Thoracic aorta (tissue), 2 donors: ENCODE measurements at regions not wholly inside any gene's neighbourhood (a gene's known extent, or its start where the extent isn't known, plus 50 kb on each side); places are given as distances from the start of the nearest gene placed in this dataset.

ENCODE experiments used
- ATAC-seq: fragments of 150-250 bp; one replicate; pipeline ENCODE4 v1.8.0; 2017; ENCODE audit warnings: low read depth; ENCODE audit not compliant: insufficient number of reproducible peaks, low FRiP score
- DNase-seq: peaks from one replicate; pipeline ENCODE4 v3.0.0-alpha.2; 2020; ENCODE audit warnings: low spot score
- H3K27ac ChIP-seq, 2 donors: fragments of 200-600 bp; sonication (generic); 1 replicate in 1 of 2; 2 replicates in 1 of 2; pipeline ENCODE4 v1.5.1; 2016; ENCODE audit warnings: mild to moderate bottlenecking in 2 of 2, moderate library complexity in 2 of 2
- H3K27me3 ChIP-seq: fragments of 200-600 bp; sonication (generic); replicated peaks from 2 replicates; pipeline ENCODE4 v1.6.0; 2016; ENCODE audit warnings: mild to moderate bottlenecking; ENCODE audit not compliant: insufficient read depth
- H3K36me3 ChIP-seq: fragments of 200-600 bp; sonication (generic); one replicate; pipeline ENCODE4 v1.5.1; 2016
- H3K4me1 ChIP-seq, 2 donors: fragments of 200-600 bp; sonication (generic); 1 replicate in 1 of 2; 2 replicates in 1 of 2; pipeline versions ENCODE4 v1.5.1 to v1.6.0; 2016; ENCODE audit warnings: low read depth in 2 of 2, mild to moderate bottlenecking in 1 of 2; ENCODE audit not compliant: control insufficient read depth in 1 of 2
- H3K4me3 ChIP-seq: fragments of 200-600 bp; sonication (generic); 2 replicates; pipeline ENCODE4 v1.5.1; 2016; ENCODE audit warnings: mild to moderate bottlenecking
- H3K9me3 ChIP-seq: fragments of 200-600 bp; sonication (generic); 2 replicates; pipeline ENCODE4 v1.5.1; 2016
- TF ChIP-seq, protein P1 (sequence below): fragments of 200-600 bp; sonication (generic); IDR thresholded peaks from one replicate; pipeline ENCODE4 v1.5.1; 2019; ENCODE audit warnings: antibody characterized with exemption

DNA sequence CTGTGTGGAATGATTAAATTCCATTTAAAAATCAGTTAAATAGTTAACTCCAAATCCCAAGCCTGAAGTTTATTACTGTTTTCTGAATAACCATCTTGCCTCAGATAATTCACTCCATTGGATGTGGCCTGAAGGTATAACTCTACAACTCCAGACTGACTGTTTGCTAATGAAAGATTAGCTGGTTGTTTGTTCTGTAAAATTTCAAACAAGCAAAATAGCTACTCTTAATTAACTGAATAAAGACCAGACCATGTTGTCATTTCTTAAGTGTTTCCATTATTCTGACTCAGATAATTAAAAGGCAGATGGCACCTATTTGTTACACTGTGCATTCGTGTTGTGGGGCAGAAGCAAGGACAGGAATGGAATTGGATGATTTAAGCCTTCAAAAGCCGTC is 78.5 kb upstream of the DDIT4L start:
- TF ChIP-seq, protein P1, sequence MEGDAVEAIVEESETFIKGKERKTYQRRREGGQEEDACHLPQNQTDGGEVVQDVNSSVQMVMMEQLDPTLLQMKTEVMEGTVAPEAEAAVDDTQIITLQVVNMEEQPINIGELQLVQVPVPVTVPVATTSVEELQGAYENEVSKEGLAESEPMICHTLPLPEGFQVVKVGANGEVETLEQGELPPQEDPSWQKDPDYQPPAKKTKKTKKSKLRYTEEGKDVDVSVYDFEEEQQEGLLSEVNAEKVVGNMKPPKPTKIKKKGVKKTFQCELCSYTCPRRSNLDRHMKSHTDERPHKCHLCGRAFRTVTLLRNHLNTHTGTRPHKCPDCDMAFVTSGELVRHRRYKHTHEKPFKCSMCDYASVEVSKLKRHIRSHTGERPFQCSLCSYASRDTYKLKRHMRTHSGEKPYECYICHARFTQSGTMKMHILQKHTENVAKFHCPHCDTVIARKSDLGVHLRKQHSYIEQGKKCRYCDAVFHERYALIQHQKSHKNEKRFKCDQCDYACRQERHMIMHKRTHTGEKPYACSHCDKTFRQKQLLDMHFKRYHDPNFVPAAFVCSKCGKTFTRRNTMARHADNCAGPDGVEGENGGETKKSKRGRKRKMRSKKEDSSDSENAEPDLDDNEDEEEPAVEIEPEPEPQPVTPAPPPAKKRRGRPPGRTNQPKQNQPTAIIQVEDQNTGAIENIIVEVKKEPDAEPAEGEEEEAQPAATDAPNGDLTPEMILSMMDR: no peak
- Histone ChIP-seq H3K4me3 (no peak overlapping the region), H3K27me3 (no peaks in the 10 kb centered on the region), H3K27ac (no peak overlapping the region), H3K9me3 (no peaks in the 10 kb centered on the region), H3K36me3 (no peaks in the 10 kb centered on the region), H3K4me1 (no peaks in the 10 kb centered on the region)
- no peak for ATAC-seq
- no peak for DNase-seq

DNA sequence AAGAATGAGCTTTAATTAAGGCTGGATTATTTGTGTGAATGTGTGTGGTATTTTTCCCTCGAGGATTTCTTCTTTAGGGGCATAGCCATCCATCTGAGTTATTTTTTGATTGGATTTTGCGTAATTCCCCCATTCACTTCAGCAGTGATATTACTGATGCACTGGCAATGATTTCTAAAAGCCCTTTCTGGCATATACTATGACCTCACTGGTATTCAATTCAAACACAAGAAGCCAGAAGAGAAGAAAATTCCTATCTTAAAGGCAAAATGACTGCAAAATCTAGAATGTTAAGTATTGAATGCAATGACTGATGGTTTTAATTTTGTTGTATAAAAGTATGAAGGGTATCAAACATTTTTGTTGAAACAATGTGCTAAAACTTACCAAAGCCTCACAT is 71.1 kb upstream of the DDIT4L start:
- Histone ChIP-seq H3K27me3 (no peaks in the 10 kb centered on the region), H3K36me3 (no peaks in the 10 kb centered on the region), H3K9me3 (no peaks in the 10 kb centered on the region), H3K4me3 (no peak overlapping the region), H3K4me1 (no peaks in the 10 kb centered on the region), H3K27ac (no peak overlapping the region)
- ATAC-seq (no peak), DNase-seq (no peak)
- TF ChIP-seq, protein P1: no peak

GRCh38 chr4:100258675-100259074 is 68.4 kb upstream of the DDIT4L start:
- Histone ChIP-seq H3K36me3 (no peaks in the 10 kb centered on the region), H3K27me3 (no peaks in the 10 kb centered on the region)

DNA sequence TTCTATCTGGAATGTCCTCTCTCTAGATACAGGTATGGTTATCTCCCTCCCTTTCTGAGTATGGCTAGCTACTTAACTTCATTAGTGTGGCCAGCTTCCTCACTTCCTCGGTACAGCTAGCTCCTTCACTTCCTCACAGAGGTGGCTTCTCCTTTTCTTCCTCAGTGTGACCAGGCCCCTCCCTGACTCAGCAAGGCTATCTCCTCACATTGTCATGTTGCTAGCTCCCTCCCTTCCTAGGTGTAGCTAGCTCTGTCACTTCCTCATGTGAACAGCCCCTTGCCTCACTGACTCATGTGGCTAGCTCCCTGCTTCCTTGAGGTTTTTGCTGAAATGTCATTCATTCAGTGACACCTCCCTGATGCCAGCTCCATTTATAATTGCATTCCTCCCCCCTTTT is 67.3 kb upstream of the DDIT4L start:
- Histone ChIP-seq H3K4me3 (no peak overlapping the region), H3K36me3 (no peaks in the 10 kb centered on the region), H3K27me3 (no peaks in the 10 kb centered on the region), H3K9me3 (no peaks in the 10 kb centered on the region), H3K27ac (no peak overlapping the region), H3K4me1 (no peaks in the 10 kb centered on the region)
- DNase-seq (no peak), ATAC-seq (no peak)
- TF ChIP-seq, protein P1: no peak

More at GRCh38 chr4:100258675-100259074, 68.4 kb upstream of the DDIT4L start:
- H3K9me3 ChIP-seq: no peaks in the 10 kb centered on the region
- no peaks in the 10 kb centered on the region for H3K4me1 ChIP-seq
- TF ChIP-seq, protein P1: no peak
- H3K27ac ChIP-seq: no peak overlapping the region
- no peak for ATAC-seq
- DNase-seq: no peak
- no peak overlapping the region for H3K4me3 ChIP-seq

DNA sequence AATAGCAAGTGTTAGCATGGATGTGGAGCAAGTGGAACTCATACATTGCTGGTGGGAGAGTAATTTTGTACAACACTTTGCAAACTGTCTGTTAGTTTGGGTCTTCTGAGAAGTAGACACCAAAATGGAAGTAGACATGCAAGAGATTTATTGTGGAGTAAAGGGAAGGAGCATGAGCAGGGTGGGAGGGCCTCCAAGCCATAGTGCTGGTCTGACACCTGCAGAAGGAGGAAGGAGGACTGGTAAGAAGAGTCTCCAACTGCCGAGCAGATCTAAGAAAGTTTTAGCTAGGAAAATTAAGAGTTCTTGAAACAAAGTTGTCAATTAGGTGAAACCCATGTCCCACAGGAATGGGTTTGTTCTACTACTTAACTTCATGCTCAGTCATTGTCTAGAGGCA is 64.0 kb upstream of the DDIT4L start:
- Histone ChIP-seq H3K27ac (no peak overlapping the region), H3K27me3 (no peaks in the 10 kb centered on the region), H3K4me3 (no peak overlapping the region), H3K9me3 (no peaks in the 10 kb centered on the region), H3K4me1 (no peaks in the 10 kb centered on the region), H3K36me3 (no peaks in the 10 kb centered on the region)
- TF ChIP-seq, protein P1: no peak
- DNase-seq (no peak), ATAC-seq (no peak)
